Fibroblast of peridontal ligament (primary cell): ENCODE measurements at regions not wholly inside any gene's neighbourhood (a gene's known extent, or its start where the extent isn't known, plus 50 kb on each side); places are given as distances from the start of the nearest gene placed in this dataset.
"Not testable (repeated sequence)": the region's sequence is repeated elsewhere in the genome, so short reads cannot be mapped to it uniquely, and the experiment has no call there.

Experiments
- DNase-seq: peaks from one replicate; pipeline ENCODE4 v3.0.0-alpha.2; 2010; ENCODE audit errors: extremely low read depth

DNA sequence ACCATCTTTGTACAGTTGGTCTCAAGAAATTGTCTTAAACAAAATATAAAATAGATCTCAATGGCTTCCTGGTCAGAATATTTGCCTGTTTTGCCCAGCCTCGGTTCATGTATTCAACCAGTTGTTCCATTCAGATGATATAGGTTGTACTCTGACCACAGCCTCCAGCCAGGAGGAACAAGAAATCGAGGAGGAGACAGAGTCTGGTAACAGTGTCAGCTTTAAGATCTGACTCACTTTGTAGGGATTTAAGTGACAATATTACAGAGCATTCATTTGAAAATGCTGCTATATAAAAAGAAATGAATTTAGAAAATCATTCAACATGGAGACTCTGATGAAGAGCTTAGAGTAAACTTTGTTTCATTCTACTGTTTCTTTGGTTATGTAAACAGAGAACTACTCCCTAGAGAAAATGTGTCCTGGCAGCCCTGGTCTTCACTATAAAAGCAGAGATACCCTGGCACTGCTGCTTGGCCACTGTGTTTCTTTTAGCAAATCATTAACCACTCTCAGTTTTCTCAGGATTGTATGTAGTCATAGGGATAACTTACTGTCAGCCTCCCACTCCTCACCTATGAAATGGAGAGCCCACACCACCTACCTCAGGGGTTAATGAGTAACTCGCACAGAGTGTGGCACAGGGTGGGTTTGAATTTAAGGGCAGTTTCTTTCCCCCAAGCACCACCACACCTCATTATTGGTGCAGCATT lies 53.5 kb downstream of the PAGE2 start:
- no peak for DNase-seq

DNA sequence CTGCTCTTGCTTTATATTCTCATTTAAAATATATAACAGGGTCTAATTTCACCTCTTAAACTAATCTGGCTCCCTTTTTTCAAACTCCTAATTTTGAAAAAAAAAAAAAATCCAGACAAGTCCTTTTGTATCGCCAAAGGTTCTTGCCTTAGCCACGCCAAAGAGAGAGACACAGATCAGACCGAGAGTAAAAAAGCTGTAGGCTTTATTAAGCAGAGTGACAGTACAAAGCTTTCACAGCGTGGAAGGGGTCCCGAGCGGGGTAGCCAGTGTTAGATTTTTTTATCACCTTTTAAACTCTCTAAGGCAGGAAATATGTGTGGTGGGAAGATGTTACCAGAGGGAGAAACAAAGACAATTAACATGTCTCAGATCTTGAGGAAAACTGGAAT lies 54.1 kb downstream of the PAGE2 start:
- DNase-seq: no peak

DNA sequence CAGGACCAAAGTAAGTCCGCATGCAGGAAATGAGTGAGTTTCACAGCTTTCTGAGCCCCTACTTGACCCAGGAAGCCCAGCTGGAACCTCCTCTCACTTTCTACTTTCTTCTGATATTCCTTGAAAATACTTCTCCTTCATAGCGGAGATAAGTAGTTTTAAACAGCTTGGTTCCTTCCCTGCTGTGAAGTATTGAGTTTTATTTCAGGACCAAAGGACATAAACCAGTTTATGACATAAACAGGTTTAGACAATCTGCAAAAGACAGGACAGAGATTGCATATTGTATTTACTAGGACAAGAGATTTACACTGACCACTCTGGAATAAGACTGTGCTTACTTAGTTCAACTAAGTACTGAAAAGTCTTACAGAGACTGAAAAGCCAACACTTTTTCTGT lies 54.8 kb downstream of the PAGE2 start:
- no peak for DNase-seq

DNA sequence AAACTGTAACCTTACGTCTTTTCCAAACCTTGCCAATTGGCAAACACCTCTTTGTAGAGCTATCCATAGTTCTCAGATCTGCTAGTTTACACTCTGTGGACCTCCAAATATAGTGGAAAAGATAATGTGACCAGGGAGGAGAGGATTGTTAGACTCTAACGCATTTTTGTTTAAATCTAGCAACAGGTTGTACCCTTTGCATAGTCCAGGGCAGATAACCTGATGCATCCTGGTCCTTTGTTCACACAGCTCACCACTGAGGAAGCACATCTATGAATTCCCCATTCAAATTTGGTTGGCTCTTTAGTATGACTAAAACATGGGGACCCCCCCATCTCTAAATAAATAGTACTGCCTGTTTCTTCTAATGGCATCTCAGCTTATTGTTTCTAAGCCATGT lies 55.9 kb downstream of the PAGE2 start:
- no peak for DNase-seq

DNA sequence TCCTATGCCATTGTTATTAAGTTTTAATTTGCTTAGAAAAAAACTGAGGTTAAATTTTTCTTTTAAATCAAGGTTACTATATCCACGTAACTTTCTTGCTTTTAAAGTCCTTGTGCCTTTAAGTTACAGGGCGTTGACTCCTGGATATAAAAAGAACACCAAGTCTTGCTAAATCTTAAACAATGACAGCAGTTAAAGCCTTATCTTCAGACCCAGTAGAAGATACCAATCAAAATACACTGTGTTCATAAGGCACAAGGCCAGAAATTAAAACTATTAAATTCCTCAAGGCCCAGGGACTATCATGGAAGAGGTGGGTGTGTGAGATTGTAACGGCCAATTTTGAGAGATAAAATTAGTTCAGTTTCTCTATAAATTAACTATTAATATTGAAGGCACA lies 60.4 kb downstream of the PAGE2 start:
- no peak for DNase-seq

DNA sequence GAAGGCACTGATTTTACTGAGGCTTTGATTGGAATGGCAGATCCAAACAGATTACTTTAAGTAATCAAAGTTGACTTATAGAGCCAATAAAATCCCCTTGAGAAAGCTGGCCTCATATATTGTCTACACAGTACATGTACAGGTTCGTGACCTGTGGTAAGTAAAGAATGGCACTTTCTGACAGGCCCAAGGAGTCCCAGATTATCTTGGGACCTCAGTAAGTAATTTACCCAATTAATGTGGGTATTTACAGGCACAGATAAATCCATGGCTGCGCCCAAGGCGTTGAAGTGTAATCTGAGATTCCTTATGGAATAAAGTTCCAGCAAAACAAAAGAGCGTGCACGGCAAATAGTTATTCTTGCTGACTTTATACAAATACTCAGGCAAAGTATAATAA lies 62.4 kb downstream of the PAGE2 start:
- no peak for DNase-seq

DNA sequence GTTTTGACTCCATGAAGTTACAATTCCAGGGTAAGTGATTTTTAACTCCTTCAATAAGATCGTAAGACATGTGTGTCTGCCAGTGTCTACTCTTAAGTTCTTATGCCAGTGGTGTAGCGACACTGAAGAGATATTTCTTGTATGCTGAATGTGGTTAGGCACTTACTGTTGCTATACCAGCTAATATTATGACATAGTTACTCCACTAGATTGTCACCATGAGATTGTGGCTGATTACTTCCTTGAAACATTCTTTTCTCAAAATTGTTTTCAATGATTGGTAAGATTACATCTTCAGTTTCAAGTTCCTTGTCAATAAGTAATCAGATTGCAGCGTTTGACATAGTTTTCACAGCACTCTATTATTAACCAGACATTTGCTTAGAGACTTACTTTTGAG lies 60.6 kb upstream of the PAGE5 start:
- DNase-seq: no peak

DNA sequence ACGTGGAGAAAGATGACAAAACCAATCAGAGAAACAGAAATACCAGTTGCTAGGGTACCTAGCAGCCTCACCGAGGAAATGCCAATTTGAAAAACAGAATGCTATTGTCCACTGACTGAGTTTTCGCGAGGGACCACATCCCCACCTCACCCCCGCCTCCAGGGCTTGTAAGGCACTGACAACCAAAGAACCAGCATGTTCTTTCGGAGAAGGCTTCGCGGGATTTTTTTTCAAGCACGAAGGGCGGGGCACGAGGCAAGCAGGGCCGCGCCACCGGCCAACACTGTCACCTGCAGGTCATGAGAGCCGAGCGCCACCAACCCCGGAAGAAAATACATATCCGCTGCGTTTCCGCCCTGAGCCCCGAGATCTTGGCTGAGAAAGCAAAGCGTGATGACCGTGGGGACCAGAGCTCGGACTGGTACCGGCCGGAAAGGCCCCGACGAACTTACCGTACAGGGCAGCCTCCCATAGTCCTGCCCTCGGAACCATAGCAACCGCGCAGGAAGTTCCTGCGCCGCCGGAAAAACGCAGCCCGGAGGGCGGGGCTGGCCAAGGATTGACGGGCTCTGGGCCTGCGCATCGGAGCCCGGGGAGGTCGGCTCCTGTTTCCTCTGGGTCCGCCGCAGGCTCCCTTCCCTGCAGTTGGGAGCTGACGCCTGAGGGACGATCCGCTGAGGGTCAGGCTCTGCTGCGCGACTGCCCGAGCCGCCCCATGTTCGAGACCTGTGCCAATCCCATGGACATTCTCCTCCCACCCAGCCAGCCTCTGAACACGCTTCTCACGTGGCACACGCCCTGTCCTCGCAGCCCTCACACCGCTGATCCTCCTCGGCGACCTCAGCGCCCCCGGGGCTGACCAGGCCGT lies 59.2 kb upstream of the PAGE5 start:
- peak; percentile 80 for DNase-seq

DNA sequence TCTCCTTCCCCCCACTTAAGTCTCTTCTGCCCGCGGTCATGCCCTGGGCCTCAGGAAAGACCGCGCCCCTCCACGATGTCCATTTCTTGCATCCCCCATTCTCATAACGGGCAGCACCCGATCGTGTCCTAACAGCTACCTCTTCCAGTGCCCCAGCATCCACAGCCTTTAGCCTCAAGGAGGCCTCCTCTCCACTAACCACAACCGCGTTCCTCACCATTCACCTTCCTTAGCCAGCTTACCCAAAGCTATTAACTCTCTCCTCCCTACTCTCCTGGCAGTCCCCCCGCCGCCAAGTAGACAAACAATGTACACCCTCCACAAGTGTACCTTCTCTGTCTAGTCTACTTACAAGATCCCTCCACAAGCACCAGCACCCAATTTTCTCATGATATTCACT lies 58.6 kb upstream of the PAGE5 start:
- peak; percentile 7 for DNase-seq

DNA sequence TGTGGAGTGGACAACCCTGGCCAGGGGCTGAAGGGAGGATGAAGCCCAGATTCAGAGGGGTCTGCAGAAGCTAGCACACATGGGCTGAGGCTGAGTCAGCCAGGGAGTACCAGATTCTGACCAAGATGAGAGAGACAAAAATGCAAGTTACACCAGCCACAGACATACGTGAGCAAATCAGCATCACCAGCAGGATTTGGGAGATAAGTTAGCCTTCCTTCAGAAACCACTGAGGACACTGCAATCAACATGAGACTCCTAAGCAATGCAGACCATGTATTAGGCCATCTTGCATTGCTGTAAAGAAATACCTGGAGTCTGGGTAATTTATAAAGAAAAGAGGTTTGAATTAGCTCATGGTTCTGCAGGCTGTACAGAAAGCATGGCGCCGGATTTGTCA lies 57.0 kb upstream of the PAGE5 start:
- DNase-seq: no peak

DNA sequence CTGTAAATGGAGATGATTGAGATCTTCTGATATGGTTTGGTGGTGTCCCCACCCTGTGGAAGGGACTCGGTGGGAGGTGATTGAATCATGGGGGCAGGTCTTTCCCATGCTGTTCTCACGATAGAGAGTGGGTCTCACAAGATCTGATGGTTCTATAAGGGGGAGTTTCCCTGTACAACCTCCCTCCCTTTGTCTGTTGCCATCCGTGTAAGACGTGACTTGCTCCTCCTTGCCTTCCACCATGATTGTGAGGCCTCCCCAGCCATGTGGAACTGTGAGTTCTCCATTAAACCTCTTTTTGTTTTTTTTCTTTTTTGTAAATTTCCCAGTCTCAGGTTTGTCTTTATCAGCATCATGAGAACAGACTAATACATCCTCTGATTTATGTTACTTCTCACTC lies 55.1 kb upstream of the PAGE5 start:
- DNase-seq: not testable (repeated sequence)

DNA sequence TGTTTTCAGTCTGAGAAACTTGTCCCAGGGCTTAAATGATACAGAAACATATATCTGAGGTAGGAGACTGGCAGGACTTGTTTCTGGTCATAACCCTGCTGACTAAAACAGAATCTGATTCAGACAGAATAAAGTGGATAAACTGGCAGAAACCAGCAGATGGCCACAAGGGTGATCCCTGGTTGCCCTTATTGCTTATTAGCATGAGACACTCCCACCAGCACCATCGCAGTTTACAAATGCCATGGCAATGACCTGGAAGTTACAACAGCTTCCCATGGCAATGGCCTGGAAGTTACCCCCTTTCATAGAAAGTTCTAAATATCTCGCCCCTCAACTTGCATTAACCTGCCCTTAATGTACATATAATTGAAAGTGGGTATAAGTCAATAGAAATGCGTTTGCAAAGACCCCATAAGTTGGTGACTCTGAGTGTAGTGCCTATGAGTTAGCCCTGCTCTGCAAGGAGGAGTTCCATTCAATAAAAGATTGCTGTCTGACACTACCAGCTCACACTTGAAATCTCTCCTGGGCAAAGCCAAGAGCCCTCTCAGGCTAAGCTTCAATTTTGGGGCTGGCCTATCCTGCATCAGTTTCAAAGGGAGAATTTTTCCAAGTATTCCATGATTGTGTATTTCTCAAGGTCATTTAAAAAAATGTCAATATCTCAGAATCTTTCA lies 52.9 kb upstream of the PAGE5 start:
- no peak for DNase-seq

DNA sequence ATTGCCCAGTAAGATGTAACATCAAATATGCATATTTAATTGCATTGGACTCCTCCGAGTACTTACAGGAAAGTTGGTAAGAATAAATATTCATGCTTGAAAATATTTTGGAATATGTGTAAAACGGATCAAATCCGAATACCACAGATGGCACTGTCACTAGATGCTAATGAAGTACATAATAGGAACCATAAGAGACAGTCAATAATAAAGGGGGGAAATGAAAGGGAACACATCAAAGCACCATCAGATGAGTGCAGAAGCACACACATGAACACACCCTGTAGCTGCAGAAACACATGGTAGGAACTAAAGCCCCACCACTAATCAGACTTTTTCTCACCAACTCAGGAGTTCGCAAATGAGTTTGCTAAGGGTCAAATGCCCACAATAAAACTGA lies 52.2 kb upstream of the PAGE5 start:
- DNase-seq: no peak

DNA sequence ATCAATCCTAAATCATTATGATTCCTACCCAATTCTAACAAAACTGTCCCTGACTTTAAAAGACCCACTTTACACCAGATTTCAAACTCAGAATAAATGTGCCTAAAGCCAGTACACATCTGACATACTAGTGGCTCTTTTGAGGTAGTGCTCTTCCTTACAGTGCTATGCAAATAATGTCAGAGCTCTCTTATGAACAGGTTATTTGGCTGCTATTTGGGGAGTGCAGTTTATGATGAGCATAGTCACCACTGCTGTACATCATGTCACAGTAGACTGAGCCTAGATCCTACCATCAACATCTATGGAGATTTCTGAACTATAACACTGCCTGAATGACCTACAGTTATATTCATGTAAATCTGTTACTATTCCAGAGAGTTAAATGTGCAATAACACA lies 50.4 kb upstream of the PAGE5 start:
- DNase-seq: no peak
